HG03103 (cell line): ENCODE measurements at regions not wholly inside any gene's neighbourhood (a gene's known extent, or its start where the extent isn't known, plus 50 kb on each side); places are given as distances from the start of the nearest gene placed in this dataset.

ENCODE experiments used
- ATAC-seq: cut with Tn5 transposase; IDR thresholded peaks from one replicate; pipeline ENCODE4 v1.9.1; 2021; ENCODE audit warnings: low read depth; ENCODE audit not compliant: unreplicated experiment

- ATAC-seq, result no peak
Observed at GRCh38 chr1:68294367-68295066, 62.2 kb upstream of the WLS start.

DNA sequence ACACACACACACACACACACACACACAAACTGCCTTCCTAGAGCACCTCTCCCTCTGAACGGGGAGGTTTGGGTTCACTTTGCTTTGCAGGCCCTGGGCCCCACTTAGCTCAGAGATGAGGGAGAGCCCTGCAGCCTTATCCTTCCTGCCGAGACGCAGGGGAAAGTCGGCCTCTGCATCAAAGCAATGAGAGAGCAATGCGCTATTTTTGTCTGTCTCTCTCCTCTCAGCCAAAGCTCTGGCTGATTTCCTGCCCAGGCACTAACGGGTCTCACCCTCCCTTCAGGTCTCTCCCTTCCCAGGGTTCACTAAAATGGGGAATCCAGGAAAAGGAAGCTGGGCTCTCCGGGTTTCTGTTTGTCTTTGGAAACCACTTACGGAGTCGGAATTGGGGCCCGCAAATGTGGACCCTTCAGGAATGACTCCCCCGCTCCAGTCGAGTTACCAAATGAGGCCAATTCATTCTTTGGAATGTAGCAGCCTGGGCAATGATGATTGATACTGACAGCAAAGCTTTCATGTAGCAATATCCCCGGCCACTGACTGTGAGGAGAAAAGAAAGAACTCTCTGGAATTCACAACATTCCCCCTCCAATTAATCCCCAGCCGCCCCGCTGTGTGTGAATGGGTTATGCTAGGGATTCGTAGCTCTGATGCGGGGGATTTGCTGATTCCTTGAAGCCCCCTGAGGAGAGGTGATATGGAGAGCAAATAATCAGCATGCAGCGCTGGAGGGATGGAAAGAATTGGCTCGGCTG, 61.5 kb upstream of the WLS start:
- ATAC-seq, result no peak

GRCh38 chr1:68293122-68293521, 60.8 kb upstream of the WLS start:
- no peak for ATAC-seq

GRCh38 chr1:68291688-68292384, 59.5 kb upstream of the WLS start:
- ATAC-seq, result no peak

DNA sequence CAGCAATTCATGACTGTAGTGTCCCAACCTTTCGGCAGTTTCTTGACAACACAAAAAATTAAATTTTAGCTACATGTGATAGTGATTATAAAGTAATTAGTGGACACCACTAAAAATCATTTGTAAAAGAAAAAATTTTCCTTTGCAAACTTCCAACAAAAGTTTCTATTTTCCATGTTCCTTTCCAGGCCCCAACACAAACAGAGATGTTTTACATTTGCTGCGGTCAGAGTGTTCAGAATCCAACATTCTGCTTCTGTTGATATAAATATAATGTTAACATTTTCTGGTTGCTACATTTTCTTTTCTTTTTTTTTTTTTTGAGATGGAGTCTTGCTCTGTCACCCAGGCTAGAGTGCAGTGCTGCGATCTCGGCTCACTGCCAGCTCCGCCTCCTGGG, 54.9 kb upstream of the WLS start:
- no peak for ATAC-seq

- no peak for ATAC-seq
Observed at GRCh38 chr1:68285046-68285445, 52.7 kb upstream of the WLS start.

DNA sequence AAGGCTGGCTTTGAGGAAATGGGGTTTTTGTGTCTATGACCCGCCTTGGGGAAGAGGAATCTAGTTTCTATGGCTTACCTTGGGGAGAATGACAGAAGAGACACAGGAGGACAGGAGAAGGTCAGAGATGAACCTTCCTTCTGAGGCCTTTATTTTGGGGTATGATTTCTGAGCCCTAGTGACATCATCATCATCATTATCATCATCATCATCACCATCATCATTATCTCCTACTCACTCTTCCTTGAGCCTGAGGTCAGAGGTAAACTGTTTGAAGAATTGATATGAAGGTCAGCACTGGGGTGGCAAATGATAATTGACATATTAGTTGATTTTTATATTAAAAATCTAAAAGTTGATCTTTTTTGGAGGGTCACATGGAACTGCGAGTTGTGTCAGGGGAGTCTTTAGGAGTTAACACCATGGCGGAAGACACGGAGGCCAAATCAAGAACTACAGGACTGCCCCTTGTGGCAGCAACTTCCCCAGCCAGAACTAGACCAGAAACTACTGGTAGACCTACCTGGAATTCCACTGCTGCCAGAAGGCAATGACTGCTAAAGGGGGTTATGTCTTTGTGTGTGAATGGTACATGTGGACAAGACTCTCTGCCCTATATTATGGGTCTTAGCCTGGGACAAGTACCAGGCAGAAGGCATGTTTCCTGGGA, 49.8 kb upstream of the WLS start:
- ATAC-seq, result no peak
